Vagina (tissue), 2 donors: ENCODE measurements at regions not wholly inside any gene's neighbourhood (a gene's known extent, or its start where the extent isn't known, plus 50 kb on each side); places are given as distances from the start of the nearest gene placed in this dataset.

ENCODE experiments used
- DNase-seq, 2 donors: peaks; one replicate each; pipeline ENCODE4 v3.0.0-alpha.2; 2017; ENCODE audit errors: extremely low spot score in 2 of 2
- H3K27ac ChIP-seq: fragments of 200-600 bp; sonication (generic); one replicate; pipeline ENCODE4 v1.5.1; 2019
- H3K27me3 ChIP-seq: fragments of 200-600 bp; sonication (generic); one replicate; pipeline ENCODE4 v1.5.1; 2019
- H3K36me3 ChIP-seq, 2 donors: fragments of 200-600 bp; sonication (generic); one replicate each; pipeline ENCODE4 v1.5.1; 2017 to 2019
- H3K4me1 ChIP-seq: fragments of 200-600 bp; sonication (generic); one replicate; pipeline ENCODE4 v1.5.1; 2019
- H3K4me3 ChIP-seq, 2 donors: fragments of 200-600 bp; sonication (generic); 1 replicate in 1 of 2; 2 replicates in 1 of 2; pipeline ENCODE4 v1.5.1; 2016 to 2019
- H3K9me3 ChIP-seq: fragments of 200-600 bp; sonication (generic); one replicate; pipeline ENCODE4 v1.5.1; 2019
- POLR2A ChIP-seq, 2 donors: fragments of 450-650 bp; IDR thresholded peaks; one replicate each; pipeline ENCODE4 v1.6.1; 2017; ENCODE audit warnings: antibody characterized with exemption in 2 of 2, mild to moderate bottlenecking in 2 of 2, moderate library complexity in 2 of 2
- POLR2AphosphoS5 ChIP-seq, 2 donors: sonication (generic); formaldehyde crosslinking; IDR thresholded peaks; one replicate each; pipeline ENCODE4 v1.9.0; 2017; ENCODE audit warnings: antibody characterized with exemption in 2 of 2, mild to moderate bottlenecking in 2 of 2, low read depth in 1 of 2; ENCODE audit not compliant: insufficient read depth in 1 of 2
- intact Hi-C: fragments of 100-400 bp; cut with DNase I; formaldehyde crosslinking; loops from one replicate; pipeline ENCODE4 v1.15.1; 2023
- TF ChIP-seq, protein P1 (sequence below), 3 experiments: fragments of 450-650 bp in 2 of 3; fragments of 200-600 bp in 1 of 3; sonication (generic) in 1 of 3; IDR thresholded peaks; one replicate each; pipeline ENCODE4 v1.5.1; 2017 to 2019; ENCODE audit warnings: antibody characterized with exemption in 3 of 3, mild to moderate bottlenecking in 2 of 3, moderate library complexity in 2 of 3

DNA sequence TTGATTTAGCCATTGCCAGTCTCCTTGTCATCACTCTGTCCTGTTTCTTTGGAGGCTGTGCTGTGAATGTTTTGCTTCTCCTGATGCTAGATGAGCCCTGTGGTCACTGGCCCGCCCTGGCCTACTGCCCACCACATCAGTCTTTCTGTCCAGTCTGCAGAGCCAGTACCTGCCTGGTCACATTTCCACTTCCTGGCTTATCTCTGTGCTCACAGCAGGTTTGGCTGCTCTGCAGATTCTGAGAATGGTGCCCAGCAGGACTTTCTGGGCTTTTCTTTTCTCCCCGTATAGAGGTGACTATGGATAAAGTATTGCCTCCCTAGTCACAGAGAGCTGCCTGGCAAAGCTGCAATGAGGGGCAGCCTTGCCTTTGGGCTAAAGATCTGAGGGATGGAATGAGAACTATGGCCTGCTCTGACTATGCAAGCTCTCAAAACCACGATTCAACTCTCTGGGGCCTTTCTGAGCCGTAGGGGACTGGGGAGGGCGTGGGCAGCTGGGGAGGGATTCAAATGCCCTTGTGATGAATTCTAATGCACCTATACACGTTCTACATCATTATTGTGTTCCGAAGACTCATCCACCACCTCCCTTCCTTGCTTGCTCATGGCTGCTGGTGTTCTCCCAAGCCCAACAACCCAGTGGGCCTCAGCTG, 410.4 kb upstream of the NPVF start:
- Histone ChIP-seq H3K4me1 (no peaks in the 10 kb centered on the region), H3K9me3 (no peaks in the 10 kb centered on the region), H3K27ac (no peak overlapping the region), H3K4me3 (no peak overlapping the region), H3K27me3 (no peaks in the 10 kb centered on the region), H3K36me3 (no peaks in the 10 kb centered on the region)
- no peak for TF ChIP-seq POLR2AphosphoS5 (IDR thresholded peaks at IDR 0.05; ENCODE audit: insufficient read depth in 1 of 2, low read depth in 1 of 2)
- no peak for TF ChIP-seq POLR2A (IDR thresholded peaks at IDR 0.05)
- TF ChIP-seq, protein P1, sequence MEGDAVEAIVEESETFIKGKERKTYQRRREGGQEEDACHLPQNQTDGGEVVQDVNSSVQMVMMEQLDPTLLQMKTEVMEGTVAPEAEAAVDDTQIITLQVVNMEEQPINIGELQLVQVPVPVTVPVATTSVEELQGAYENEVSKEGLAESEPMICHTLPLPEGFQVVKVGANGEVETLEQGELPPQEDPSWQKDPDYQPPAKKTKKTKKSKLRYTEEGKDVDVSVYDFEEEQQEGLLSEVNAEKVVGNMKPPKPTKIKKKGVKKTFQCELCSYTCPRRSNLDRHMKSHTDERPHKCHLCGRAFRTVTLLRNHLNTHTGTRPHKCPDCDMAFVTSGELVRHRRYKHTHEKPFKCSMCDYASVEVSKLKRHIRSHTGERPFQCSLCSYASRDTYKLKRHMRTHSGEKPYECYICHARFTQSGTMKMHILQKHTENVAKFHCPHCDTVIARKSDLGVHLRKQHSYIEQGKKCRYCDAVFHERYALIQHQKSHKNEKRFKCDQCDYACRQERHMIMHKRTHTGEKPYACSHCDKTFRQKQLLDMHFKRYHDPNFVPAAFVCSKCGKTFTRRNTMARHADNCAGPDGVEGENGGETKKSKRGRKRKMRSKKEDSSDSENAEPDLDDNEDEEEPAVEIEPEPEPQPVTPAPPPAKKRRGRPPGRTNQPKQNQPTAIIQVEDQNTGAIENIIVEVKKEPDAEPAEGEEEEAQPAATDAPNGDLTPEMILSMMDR (IDR thresholded peaks at IDR 0.05), result no peak
- intact Hi-C loops, result no loop called here
- no peak for DNase-seq

DNA sequence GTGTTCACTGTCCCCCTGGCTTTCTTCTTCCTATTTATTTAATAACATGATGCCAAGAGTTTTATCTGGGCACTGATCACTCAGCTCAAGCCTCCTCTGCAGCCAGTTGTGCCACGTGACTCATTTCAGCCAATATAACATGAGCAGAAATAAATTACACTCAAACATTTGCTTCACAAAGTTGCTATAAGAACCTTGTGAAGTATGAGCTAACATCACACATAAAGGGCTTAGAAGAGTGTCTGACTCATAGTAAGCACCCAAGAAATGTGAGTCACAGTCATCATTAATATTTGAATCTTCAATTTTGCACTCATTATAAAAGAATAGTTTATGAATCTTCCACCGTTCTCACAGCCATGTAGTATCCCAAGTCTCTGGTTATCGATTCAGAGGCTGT, 414.6 kb upstream of the NPVF start:
- H3K9me3 ChIP-seq, result no peaks in the 10 kb centered on the region
- H3K27me3 ChIP-seq, result no peaks in the 10 kb centered on the region
- DNase-seq, result no peak
- no peak for TF ChIP-seq POLR2AphosphoS5 (IDR thresholded peaks at IDR 0.05; ENCODE audit: insufficient read depth in 1 of 2, low read depth in 1 of 2)
- no peak overlapping the region for H3K27ac ChIP-seq
- H3K4me3 ChIP-seq, result no peak overlapping the region
- intact Hi-C loops, result no loop called here
- H3K4me1 ChIP-seq, result no peaks in the 10 kb centered on the region
- H3K36me3 ChIP-seq, result no peaks in the 10 kb centered on the region

DNA sequence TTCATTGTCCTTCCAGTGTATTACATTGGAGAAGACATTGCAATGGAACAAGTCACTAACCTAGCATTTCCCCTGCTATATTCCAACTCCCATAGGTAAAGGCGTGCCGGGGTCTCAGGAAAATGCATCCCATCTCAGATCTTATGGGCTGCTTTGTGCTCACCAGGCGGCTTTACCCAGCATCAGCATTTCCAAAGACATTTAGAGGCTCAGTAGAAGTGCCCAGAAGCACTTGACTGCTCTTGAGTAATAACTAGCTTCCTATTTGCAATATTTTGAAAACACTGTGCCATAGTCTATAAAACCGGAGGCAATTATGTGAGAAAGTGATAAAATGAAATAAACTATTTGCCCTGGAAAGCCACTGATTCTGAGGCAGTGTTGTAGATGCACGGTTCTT, 415.0 kb upstream of the NPVF start:
- H3K27me3 ChIP-seq, result no peaks in the 10 kb centered on the region
- no peak for DNase-seq
- H3K4me3 ChIP-seq, result no peak overlapping the region
- H3K9me3 ChIP-seq, result no peaks in the 10 kb centered on the region
- no peaks in the 10 kb centered on the region for H3K36me3 ChIP-seq
- H3K4me1 ChIP-seq, result no peaks in the 10 kb centered on the region
- no peak overlapping the region for H3K27ac ChIP-seq
- intact Hi-C loops, result no loop called here
- TF ChIP-seq POLR2A (IDR thresholded peaks at IDR 0.05), result no peak
- TF ChIP-seq, protein P1 (IDR thresholded peaks at IDR 0.05), result no peak
- no peak for TF ChIP-seq POLR2AphosphoS5 (IDR thresholded peaks at IDR 0.05; ENCODE audit: insufficient read depth in 1 of 2, low read depth in 1 of 2)

DNA sequence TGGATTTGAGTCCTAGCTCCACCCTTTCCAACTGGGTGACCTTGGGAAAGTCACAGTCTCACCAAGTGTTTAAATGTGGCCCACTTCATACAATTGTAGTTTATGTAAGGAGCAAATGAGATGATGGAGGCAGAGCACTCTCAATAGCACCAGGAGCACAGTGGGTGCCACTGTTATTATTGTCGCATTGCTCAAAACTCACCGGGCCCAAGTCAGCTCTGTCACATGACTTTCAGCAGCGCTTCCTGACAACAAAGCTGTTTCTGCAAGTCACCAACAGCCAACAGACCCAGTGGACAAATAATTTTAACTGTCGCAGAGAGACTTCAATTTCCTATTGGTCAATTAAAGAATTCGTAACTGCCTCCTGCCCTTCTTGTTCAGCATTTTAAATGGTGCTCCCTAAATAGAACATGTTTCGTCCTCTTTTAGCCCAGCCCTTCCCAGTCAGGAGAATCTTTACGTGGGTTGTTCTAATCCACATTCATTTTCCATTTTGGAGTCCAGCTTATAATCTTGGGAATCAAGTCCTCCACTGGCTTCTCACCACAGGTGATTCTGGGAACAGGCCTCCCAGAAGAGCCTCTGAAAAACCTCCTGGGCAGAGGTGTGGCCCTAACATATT, 415.6 kb upstream of the NPVF start:
- Histone ChIP-seq H3K27me3 (no peaks in the 10 kb centered on the region), H3K4me1 (no peaks in the 10 kb centered on the region), H3K4me3 (no peak overlapping the region), H3K36me3 (no peaks in the 10 kb centered on the region), H3K27ac (no peak overlapping the region), H3K9me3 (no peaks in the 10 kb centered on the region)
- DNase-seq, result no peak
- TF ChIP-seq POLR2AphosphoS5 (IDR thresholded peaks at IDR 0.05; ENCODE audit: insufficient read depth in 1 of 2, low read depth in 1 of 2), result no peak
- TF ChIP-seq, protein P1 (IDR thresholded peaks at IDR 0.05), result no peak
- intact Hi-C loops, result no loop called here

DNA sequence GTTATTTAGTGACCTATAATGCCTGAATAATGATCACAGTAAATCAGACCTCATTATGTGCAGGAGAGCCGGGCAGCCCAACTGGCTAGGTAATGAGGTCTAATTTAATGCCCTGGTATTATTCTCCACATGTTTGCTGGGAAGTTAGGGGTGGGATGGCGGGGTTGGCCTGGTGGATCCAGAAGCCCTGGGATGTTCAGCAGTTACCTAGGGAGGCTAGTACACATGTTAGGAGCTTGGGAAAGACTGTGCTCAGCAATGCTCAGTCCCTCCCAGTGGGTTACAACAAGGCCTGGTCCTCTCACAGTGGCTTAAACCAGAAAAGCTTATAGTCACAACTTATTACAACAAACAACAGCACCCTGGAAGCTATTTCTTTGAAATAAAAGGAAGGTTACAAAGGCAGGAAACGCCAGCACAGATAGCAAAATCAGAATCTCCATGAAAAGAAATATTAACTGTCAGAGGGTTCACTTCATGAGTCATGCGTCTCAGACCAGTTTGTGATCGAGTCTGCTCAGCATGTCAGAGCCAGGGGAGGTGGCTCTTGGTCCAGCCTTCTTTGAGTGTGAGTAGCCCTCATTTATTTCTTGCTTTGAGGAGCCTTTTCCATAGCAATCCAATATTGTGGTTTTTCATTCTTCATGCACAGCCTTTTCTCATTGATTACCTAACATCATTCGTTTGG, 418.6 kb upstream of the NPVF start:
- DNase-seq, result no peak
- Histone ChIP-seq H3K27ac (no peak overlapping the region), H3K9me3 (no peaks in the 10 kb centered on the region), H3K4me3 (no peak overlapping the region), H3K4me1 (no peaks in the 10 kb centered on the region), H3K27me3 (no peaks in the 10 kb centered on the region), H3K36me3 (no peaks in the 10 kb centered on the region)
- TF ChIP-seq, protein P1 (IDR thresholded peaks at IDR 0.05), result no peak
- TF ChIP-seq POLR2A (IDR thresholded peaks at IDR 0.05) (no peak), POLR2AphosphoS5 (IDR thresholded peaks at IDR 0.05; ENCODE audit: insufficient read depth in 1 of 2, low read depth in 1 of 2) (no peak)
- intact Hi-C loops, result no loop called here
